ENCODE measurements at regions not wholly inside any gene's neighbourhood (a gene's known extent, or its start where the extent isn't known, plus 50 kb on each side); places are given as distances from the start of the nearest gene placed in this dataset.

- no peak for TF ChIP-seq RXRA (CRISPR knock-in tag; IDR thresholded peaks at IDR 0.05)
- TF ChIP-seq, protein P1, sequence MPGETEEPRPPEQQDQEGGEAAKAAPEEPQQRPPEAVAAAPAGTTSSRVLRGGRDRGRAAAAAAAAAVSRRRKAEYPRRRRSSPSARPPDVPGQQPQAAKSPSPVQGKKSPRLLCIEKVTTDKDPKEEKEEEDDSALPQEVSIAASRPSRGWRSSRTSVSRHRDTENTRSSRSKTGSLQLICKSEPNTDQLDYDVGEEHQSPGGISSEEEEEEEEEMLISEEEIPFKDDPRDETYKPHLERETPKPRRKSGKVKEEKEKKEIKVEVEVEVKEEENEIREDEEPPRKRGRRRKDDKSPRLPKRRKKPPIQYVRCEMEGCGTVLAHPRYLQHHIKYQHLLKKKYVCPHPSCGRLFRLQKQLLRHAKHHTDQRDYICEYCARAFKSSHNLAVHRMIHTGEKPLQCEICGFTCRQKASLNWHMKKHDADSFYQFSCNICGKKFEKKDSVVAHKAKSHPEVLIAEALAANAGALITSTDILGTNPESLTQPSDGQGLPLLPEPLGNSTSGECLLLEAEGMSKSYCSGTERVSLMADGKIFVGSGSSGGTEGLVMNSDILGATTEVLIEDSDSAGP (CRISPR knock-in tag; IDR thresholded peaks at IDR 0.05; ENCODE audit: borderline replicate concordance): peak; percentile 81; the same call in 1 of the 2 replicates
- TF ChIP-seq, protein P2, sequence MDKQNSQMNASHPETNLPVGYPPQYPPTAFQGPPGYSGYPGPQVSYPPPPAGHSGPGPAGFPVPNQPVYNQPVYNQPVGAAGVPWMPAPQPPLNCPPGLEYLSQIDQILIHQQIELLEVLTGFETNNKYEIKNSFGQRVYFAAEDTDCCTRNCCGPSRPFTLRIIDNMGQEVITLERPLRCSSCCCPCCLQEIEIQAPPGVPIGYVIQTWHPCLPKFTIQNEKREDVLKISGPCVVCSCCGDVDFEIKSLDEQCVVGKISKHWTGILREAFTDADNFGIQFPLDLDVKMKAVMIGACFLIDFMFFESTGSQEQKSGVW (CRISPR knock-in tag; IDR thresholded peaks at IDR 0.05; ENCODE audit: borderline replicate concordance): 0 out of 2 replicates have a peak, but pooled peaks have one; percentile 74
- peak; percentile 78 for TF ChIP-seq KDM2A (CRISPR knock-in tag; IDR thresholded peaks at IDR 0.05; ENCODE audit: borderline replicate concordance, low read depth)
- TF ChIP-seq ZBTB33 (CRISPR knock-in tag; IDR thresholded peaks at IDR 0.05): no peak
- TF ChIP-seq, protein P3, sequence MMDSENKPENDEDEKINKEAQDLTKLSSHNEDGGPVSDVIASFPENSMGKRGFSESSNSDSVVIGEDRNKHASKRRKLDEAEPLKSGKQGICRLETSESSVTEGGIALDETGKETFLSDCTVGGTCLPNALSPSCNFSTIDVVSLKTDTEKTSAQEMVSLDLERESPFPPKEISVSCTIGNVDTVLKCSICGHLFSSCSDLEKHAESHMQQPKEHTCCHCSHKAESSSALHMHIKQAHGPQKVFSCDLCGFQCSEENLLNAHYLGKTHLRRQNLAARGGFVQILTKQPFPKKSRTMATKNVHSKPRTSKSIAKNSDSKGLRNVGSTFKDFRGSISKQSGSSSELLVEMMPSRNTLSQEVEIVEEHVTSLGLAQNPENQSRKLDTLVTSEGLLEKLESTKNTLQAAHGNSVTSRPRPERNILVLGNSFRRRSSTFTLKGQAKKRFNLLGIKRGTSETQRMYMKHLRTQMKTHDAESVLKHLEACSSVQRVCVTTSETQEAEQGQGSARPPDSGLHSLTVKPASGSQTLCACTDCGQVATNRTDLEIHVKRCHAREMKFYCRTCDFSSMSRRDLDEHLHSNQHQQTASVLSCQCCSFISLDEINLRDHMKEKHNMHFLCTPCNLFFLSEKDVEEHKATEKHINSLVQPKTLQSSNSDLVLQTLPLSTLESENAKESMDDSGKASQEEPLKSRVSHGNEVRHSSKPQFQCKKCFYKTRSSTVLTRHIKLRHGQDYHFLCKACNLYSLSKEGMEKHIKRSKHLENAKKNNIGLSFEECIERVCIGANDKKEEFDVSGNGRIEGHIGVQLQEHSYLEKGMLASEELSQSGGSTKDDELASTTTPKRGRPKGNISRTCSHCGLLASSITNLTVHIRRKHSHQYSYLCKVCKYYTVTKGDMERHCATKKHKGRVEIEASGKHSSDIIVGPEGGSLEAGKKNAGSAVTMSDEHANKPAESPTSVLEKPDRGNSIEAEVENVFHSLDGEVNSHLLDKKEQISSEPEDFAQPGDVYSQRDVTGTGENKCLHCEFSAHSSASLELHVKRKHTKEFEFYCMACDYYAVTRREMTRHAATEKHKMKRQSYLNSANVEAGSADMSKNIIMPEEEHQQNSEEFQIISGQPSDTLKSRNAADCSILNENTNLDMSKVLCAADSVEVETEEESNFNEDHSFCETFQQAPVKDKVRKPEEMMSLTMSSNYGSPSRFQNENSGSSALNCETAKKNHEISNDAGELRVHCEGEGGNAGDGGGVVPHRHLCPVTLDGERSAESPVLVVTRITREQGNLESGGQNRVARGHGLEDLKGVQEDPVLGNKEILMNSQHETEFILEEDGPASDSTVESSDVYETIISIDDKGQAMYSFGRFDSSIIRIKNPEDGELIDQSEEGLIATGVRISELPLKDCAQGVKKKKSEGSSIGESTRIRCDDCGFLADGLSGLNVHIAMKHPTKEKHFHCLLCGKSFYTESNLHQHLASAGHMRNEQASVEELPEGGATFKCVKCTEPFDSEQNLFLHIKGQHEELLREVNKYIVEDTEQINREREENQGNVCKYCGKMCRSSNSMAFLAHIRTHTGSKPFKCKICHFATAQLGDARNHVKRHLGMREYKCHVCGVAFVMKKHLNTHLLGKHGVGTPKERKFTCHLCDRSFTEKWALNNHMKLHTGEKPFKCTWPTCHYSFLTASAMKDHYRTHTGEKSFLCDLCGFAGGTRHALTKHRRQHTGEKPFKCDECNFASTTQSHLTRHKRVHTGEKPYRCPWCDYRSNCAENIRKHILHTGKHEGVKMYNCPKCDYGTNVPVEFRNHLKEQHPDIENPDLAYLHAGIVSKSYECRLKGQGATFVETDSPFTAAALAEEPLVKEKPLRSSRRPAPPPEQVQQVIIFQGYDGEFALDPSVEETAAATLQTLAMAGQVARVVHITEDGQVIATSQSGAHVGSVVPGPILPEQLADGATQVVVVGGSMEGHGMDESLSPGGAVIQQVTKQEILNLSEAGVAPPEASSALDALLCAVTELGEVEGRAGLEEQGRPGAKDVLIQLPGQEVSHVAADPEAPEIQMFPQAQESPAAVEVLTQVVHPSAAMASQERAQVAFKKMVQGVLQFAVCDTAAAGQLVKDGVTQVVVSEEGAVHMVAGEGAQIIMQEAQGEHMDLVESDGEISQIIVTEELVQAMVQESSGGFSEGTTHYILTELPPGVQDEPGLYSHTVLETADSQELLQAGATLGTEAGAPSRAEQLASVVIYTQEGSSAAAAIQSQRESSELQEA (CRISPR knock-in tag; IDR thresholded peaks at IDR 0.05; ENCODE audit: not compliant biosample characterization): no peak
- no peak for TF ChIP-seq CBX5 (CRISPR knock-in tag; IDR thresholded peaks at IDR 0.05; ENCODE audit: borderline replicate concordance)
- TF ChIP-seq NFYC (CRISPR knock-in tag; IDR thresholded peaks at IDR 0.05): peak; percentile 96
- TF ChIP-seq ZNF816 (CRISPR knock-in tag; IDR thresholded peaks at IDR 0.05; ENCODE audit: borderline replicate concordance): peak; percentile 3; the same call in 1 of the 2 replicates
- no peak for TF ChIP-seq CENPT (CRISPR knock-in tag; IDR thresholded peaks at IDR 0.05; ENCODE audit: low read depth)
- TF ChIP-seq NFKB2 (CRISPR knock-in tag; IDR thresholded peaks at IDR 0.05; ENCODE audit: borderline replicate concordance): peak; percentile 20; the same call in 1 of the 2 replicates
- TF ChIP-seq SRF (IDR thresholded peaks at IDR 0.05; ENCODE audit: low read depth, low read length): no peak
- TF ChIP-seq, protein P4, sequence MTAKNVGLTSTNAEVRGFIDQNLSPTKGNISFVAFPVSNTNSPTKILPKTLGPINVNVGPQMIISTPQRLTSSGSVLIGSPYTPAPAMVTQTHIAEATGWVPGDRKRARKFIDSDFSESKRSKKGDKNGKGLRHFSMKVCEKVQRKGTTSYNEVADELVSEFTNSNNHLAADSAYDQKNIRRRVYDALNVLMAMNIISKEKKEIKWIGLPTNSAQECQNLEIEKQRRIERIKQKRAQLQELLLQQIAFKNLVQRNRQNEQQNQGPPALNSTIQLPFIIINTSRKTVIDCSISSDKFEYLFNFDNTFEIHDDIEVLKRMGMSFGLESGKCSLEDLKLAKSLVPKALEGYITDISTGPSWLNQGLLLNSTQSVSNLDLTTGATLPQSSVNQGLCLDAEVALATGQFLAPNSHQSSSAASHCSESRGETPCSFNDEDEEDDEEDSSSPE (CRISPR knock-in tag; IDR thresholded peaks at IDR 0.05): peak; percentile 77; the same call in 1 of the 2 replicates
These were observed 122.1 kb upstream of the VKORC1L1 start (continued) for GRCh38 chr7:65750511-65751344.
